IPS-11a (cell line): ENCODE measurements at regions not wholly inside any gene's neighbourhood (a gene's known extent, or its start where the extent isn't known, plus 50 kb on each side); places are given as distances from the start of the nearest gene placed in this dataset.
"Not testable (repeated sequence)": the region's sequence is repeated elsewhere in the genome, so short reads cannot be mapped to it uniquely, and the experiment has no call there.

Experiments used
- H3K4me3 ChIP-seq: one replicate; pipeline ENCODE4 v1.5.1; 2013; ENCODE audit warnings: low read depth, low read length, control low read depth

- no peak overlapping the region for H3K4me3 ChIP-seq
These were observed 51.2 kb upstream of the THRB start for GRCh38 chr3:24545887-24546286.

DNA sequence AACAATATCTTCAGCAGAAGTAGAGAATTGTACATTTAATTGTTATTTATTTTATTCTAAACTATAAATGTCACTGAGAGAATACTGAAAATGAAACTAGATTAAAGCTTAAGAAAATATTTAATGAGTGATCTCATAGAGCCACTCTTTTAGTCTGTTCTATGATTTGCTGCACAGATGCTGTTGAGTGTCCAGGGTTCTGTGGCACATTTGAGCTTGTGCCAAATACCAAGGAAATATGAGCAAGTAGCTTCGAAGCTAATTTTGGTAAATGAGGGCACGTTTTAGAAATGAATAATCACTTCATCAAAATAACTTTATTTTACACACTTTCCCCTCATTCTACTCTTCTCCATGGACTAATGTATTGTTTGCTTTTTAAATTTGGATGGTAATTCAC lies 53.6 kb upstream of the THRB start:
- H3K4me3 ChIP-seq: no peak overlapping the region

- H3K4me3 ChIP-seq: no peak overlapping the region
These were observed 55.9 kb upstream of the THRB start for GRCh38 chr3:24550588-24550987.

DNA sequence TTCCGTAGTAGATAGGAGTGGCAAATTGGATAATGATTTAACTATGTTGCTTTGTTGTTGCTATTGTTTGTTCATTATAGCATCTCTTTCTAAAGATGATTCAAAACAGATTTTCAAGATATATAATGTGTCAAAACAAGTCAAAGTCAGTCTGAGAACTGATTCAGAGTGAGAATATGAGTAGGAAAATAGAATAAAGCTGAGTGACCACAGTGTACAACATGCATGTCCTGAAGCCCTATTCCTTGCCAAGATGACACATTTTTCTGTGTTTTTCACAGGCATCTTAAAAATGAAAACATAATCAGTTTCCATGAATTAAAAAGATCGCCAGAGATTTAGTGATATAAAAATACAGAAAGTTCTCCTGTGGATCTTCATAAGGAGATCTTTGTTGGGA lies 57.0 kb upstream of the THRB start:
- H3K4me3 ChIP-seq: no peak overlapping the region

DNA sequence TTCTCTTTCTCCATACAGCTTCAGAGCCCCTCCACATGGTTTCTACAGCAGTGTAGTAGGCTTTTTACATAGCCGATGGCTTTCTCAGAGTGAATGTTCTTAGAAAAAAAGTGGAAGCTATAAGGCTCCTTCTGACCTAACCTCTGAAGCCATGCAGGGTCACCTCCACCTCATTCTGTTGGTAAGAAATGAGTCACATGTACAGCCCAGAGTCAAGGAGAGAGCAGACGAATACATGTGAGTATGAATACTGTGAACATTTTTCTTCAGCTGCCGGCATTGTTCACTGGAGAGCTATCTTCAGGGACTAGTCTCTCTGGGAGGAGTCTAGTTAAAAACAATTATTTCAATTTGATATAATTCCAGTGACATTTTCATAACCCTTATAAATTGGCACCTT lies 68.2 kb upstream of the THRB start:
- no peak overlapping the region for H3K4me3 ChIP-seq

- no peak overlapping the region for H3K4me3 ChIP-seq
These were observed 70.4 kb upstream of the THRB start for GRCh38 chr3:24565053-24565452.

DNA sequence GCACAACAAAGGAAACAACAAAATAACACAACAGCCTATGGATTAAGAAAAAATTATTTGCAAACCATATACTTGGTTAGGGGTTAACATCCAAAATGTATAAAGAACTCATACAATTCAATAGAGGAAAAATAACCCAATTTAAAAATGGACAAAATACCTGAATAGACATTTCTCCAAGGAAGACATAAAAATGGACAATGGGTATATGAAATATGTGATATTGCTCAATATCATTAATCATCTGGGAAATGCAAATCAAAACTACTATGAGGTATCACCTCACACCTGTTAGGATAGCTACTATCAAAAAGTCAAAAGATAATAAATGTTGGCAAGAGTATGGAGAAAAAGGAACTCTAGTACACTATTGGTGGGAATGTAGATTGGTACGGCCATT lies 71.0 kb upstream of the THRB start:
- H3K4me3 ChIP-seq: no peak overlapping the region

GRCh38 chr3:24566927-24567326 lies 72.3 kb upstream of the THRB start:
- no peak overlapping the region for H3K4me3 ChIP-seq

GRCh38 chr3:24572409-24572808 lies 77.8 kb upstream of the THRB start:
- not testable (repeated sequence) for H3K4me3 ChIP-seq

GRCh38 chr3:24573576-24573975 lies 78.9 kb upstream of the THRB start:
- H3K4me3 ChIP-seq: no peak overlapping the region

DNA sequence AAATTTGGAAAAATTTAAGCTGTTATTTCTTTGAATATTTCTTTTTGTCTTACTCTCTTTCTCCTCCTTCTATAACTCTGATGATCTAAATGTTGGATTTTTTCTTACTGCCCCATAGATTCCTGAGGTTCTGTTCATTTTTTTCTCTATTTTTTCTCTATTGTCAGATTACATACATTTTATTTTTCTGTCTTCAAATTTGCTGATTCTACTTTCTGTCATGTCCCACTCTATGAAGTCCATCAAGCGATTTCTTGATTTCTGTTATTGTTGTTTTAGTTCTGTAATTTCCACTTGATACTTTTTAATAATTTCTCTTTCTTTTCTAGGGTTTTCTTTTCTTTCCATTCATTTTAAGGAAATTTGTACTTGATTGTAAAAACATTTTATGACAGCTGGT lies 83.7 kb upstream of the THRB start:
- H3K4me3 ChIP-seq: no peak overlapping the region

DNA sequence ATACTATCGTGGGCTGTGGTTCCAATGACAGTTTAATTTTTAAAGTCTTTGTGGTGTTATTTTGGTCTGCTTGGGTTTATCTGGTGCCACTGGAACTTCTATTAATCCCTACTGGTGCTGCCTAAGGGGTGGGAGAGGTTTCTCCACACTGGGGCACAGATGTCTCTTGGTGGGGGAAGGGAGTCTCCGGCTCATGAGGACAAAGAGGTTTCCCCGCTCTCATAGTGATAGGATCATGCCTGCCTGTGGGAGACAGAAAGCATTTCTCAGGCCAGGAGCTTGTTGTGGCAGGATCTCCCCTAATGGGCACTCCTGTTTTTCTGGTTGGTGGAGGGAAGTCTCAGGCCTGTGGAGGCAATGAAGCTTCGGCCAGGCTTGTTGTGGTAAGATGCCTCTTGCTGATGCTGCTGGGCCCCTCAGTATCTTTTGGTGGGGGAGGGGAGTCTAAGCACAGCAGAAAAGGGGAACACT lies 84.3 kb upstream of the THRB start:
- H3K4me3 ChIP-seq: no peak overlapping the region

DNA sequence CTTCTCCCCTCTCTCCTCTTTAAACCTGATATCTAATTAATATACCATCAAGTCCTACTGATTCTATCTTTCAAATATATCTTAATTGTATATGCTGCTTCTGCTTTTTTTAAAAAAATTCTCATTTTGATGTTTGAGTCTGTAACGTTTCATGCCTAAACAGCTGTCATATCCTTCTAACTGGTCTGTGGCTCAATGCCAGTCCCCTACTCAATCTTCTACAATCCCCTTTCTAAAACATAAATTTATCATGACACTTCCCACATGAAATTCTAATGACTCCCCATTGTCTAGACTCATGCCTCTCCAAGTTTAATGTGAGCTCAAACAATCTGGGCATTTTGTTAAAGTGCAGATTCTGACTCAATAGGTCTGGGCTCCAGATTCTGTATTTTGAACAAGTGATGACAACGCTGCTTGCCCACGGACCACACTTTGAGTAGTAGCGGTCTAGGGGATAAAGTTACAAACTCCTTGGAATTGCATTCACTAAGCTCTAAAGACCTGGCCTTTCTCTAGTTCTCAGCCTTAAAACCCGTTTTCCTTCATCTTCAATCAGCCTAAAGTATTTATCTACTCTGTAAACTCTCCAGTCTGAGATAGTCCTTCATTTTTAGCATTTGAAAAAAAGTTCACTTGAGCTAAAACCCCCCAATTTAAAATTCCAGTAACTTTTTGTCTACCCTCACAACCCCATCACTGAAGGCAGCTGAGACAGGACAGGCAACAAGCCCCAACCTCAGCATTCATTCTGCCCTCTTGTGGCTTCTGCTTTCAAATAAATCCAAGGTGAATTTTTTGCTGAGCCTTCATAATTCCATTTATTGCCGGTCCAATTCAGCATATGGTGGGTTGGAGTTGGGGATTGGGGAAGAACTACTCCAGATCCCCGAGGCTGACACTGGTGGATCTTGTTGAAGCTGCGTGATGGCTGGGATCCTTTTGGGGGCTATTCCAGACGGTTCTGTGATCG lies 88.1 kb upstream of the THRB start:
- H3K4me3 ChIP-seq: no peak overlapping the region

DNA sequence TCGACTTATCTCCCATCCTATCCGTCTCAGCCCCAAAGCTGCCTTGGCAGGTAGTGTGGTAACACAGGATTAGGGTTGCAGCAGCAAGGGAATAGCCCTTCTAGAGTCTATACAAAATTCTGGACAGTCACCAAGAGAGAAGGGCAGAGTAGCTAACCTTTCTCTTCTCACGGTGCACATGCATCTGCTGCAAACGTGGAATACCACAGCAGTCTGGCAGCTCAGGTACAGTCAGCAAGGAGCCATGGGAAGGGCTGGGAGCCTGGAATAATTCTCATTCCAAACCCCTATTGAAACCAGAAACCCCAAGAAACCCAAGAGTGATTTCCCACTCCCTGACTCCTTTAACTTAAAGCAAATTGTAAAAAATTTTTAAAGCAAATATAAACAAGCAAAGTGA lies 92.3 kb upstream of the THRB start:
- no peak overlapping the region for H3K4me3 ChIP-seq

- H3K4me3 ChIP-seq: no peak overlapping the region
These were observed 94.2 kb upstream of the THRB start for GRCh38 chr3:24588629-24589512.

DNA sequence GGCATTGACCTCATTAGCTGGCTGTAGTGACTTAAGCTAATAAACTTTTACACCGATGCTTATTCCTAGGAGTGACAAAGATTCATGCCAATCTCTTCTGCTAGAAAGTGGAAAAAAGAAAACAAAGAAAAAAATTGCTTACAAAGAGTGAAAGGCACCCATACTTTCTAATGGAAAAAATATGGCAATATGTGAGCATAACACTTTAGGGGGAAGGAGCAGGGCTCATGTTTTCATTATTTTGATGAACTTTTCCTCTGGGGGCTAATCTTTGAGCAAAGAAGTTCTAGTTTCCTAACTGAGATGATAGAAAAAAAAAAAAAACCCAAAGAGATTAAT lies 94.8 kb upstream of the THRB start:
- H3K4me3 ChIP-seq: no peak overlapping the region

DNA sequence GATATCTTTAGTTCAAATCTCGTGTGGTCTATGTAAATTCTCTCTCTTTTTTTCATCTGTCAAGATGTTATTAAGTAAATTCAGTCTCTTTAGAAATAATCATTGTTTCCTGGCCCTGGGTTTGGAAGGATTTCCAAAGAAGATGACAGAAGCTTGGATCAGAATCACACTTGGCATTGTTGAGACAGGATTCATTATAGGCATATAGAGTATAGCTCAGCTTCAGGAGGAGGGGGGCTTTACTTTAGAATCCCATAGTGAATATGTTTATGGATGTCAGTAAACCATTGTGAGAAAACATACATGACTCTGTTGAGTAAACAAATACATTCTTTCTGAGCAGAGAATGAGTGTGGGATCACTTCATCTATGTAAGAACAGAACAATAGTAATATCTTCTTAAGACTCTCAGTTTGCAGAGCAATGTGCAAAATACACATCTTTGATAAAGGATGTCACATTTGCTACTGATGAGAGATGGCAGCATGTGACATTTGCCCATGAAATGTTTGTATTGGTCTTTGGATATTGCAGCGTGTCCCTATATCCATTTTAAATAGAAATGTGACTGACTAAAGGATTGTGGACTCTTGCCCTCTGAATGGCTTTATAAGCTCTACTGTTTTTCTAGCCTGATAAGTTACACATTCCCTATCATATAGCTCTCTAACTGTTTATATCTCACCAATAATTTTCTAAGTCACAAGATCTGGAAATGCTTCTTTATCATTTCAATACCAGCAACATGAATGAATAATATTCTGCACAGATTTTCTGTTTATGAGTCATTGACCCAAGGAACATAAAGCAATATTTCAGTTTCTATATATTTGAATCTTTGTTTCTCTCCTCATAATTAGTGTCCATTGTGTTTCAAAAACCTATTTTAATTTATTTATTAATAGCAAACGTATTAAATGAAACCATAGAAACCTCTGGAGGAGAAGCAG lies 95.6 kb upstream of the THRB start:
- H3K4me3 ChIP-seq: no peak overlapping the region

- H3K4me3 ChIP-seq: no peak overlapping the region
These were observed 96.5 kb upstream of the THRB start for GRCh38 chr3:24591191-24591590.

DNA sequence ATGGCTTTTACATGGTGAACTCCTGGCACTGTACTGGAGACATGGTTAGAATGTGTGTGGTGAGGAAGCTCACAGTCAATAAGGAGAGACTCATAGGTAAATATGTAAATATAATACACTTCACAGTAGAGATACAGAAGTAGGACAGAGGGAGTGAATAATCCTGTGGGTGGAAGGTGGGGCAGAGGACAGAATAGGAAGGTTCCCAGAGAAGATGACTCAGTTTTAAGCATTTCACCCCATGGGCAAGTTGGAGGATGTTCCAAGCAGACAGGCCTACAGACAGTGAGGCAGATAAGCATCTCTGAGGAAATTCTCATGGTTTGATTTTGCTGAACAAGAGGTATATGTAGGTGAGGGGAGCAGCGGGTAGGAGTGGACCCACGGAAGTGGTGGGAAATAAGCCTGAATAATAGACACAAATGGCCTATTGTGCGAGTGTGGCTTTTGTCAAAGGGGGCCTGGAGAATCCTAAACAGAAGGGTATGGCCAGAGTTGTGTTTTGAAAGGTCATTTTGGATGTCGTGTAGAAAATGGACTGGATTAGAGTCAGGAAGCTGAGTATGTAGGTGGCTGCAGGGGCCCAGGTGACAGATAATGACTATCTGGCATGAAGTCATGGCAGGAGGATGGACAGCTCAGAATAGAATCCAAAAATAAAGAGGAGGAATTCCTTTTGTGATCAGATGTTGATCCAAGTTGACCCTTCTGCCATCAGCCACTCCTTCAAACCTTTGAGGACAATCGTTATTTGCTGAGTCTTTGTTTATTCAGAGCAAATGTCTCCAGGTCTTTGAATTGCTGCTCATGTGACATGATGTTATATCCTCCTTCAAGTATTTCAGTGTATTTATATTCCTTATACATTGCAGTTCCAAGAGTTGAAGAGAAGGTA lies 97.3 kb upstream of the THRB start:
- no peak overlapping the region for H3K4me3 ChIP-seq

- no peak overlapping the region for H3K4me3 ChIP-seq
These were observed 99.5 kb upstream of the THRB start for GRCh38 chr3:24594161-24594560.
